IMR-90 (cell line): ENCODE measurements at regions not wholly inside any gene's neighbourhood (a gene's known extent, or its start where the extent isn't known, plus 50 kb on each side); places are given as distances from the start of the nearest gene placed in this dataset.

ENCODE experiments used
- CTCF ChIP-seq: conservative IDR thresholded peaks from 2 replicates; pipeline ENCODE4 v1.5.1; 2012; ENCODE audit warnings: mild to moderate bottlenecking, low read depth, low read length, improper control_type of control experiment
- POLR2A ChIP-seq: IDR thresholded peaks from 2 replicates; pipeline ENCODE4 v1.6.1; 2012; ENCODE audit warnings: mild to moderate bottlenecking, low read depth, low read length
- RCOR1 ChIP-seq: IDR thresholded peaks from 2 replicates; pipeline ENCODE4 v1.6.1; 2012; ENCODE audit warnings: mild to moderate bottlenecking, low read length, improper control_type of control experiment; ENCODE audit not compliant: insufficient replicate concordance

- TF ChIP-seq POLR2A (no peak), RCOR1 (no peak), CTCF (no peak)
Measured at GRCh38 chr3:145124900-145125678, 1035.9 kb downstream of the PLOD2 start.
